NCI-H128 (cell line): ENCODE measurements at regions not wholly inside any gene's neighbourhood (a gene's known extent, or its start where the extent isn't known, plus 50 kb on each side); places are given as distances from the start of the nearest gene placed in this dataset.

Experiments
- DNase-seq: peaks from one replicate; lab custom pipeline; 2025; ENCODE audit not compliant: unreplicated experiment; lab: John Stamatoyannopoulos, UW

- no peak for DNase-seq
These were observed 201.3 kb downstream of the JCAD start for GRCh38 chr10:29857843-29858701.

GRCh38 chr10:29856295-29856694, 203.1 kb downstream of the JCAD start:
- no peak for DNase-seq

GRCh38 chr10:29853913-29854312, 205.5 kb downstream of the JCAD start:
- DNase-seq: no peak

DNA sequence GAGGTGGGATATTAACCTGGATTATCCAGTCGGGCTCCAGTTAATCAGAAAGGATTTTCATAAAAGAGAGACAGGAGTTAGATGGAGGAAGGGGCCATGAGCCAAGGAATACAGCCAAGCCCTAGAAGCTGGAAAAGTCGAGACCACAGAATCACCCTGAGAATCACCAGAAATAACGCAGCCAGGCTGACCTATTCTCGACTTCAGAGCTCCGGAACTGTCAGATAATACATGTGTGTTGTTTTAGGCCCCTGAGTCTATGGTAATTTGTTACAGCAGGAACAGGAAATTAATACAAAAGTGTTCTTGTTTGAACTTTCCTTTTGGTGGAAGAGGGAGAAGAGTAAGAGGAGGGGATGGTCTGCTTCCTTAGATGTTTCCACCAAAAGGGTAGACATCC, 208.1 kb downstream of the JCAD start:
- DNase-seq: no peak

DNA sequence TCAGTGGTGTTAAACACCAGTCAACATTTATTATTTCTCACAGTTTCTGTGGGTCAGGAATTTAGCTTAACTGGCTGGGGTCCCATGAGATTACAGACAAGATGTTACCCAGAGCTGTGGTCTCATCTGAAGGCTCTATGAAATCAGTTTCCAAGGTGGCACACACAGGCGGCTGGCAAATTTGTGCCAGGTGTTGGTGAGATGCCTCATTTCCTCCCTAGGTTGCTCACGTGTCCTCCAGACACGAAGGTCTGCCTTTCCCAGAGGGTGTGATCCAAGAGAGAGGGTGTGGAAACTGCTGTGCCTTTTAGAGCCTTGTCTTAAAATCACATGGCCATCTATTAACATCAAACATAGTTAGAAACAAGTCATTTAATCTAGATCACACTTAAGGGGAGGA, 209.0 kb downstream of the JCAD start:
- DNase-seq: no peak

GRCh38 chr10:29849886-29850285, 209.5 kb downstream of the JCAD start:
- no peak for DNase-seq

DNA sequence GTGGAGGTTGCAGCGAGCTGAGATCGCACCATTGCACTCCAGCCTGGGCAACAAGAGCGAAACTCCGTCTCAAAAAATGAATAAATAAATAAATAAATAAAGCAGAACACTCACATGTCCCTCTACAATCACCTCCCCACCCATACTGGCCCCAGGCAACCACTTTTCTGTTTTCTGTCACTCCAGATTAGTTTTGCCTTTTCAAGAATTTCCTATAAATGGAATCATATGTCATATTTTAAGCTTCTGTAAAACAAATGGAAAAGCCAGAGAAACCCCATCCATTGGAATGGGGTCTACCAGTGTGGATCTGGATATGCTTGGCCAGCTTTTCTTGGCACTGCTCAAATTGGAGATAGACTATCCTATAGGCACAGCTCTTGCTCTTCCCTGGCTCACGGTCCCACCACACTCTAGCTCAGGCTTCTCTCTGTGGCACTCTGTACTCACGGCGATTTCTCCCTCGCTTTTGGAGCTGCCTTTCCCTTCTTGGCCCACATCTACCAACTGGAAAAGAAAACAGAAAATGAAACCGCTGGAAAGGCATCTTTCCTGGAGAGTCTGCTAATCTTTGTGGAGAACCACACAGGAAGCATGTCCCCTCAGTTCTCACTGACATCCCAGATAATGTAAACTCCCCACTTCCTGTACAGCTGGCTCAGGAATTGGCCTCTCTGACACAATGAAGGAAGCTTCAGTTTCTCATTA, 210.1 kb downstream of the JCAD start:
- DNase-seq: no peak

DNA sequence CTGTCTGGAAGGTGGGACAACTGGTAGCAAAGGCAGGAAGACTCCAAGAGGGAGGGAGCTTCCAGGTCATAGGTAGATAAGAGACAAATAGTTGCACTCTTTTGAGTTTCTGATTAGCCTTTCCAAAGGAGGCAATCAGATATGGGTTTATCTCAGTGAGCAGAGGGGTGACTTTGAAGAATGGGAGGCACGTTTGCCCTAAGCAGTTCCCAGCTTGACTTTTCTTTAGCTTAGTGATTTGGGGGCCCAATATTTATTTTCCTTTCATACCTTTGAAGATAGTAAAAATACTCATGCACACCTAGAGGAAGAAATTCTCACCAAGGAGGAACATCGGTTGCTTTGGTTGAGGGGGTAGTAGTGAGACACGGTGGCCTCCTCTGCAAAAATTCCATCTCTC, 212.1 kb upstream of the SVIL start:
- no peak for DNase-seq

- DNase-seq: no peak
These were observed 210.4 kb upstream of the SVIL start for GRCh38 chr10:29845166-29845565.

- DNase-seq: no peak
These were observed 208.4 kb upstream of the SVIL start for GRCh38 chr10:29843143-29843542.

DNA sequence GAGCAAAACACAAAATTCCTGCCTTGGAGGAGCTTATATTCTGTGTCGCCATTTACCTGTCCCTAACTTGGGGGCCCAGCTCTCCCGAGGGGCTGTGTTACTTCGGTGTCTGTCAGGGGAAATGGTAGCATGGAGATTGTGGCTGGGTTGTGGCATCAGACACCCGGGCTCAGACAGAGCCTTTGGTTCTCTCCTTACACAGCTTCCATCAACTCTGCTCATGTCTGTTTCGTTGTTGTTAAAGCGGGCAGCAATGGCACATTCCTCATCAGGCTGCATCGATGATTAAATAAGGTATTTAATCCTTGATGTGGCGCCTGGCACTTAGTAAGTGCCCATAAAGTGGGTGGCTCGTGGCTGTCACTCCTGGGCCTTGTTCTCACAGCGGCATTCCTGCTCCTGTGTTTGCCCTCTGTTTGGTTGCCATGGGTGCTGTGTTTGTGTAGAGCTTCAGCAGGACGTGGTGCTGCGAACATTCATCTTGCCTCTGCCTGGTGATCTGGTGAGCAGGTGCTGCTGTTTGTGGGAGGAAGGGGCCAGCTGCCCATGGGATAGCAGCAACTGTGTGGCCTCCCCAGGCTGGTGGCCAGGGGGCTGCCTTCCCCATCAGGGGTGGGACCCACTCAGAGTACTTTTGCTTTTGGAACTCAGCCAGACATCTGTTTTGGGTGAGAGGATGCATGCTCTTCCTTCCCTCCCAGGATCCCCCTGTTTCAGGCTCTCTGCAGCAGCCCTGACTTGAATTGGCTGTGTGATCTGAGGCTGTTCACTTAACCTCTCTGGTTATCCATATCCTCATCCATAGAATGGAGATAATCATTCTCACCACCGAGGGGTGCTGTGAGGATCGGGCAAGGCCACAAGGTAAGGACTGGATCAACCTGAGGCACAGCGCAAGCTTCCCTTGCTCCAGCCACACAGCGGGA, 207.2 kb upstream of the SVIL start:
- no peak for DNase-seq

DNA sequence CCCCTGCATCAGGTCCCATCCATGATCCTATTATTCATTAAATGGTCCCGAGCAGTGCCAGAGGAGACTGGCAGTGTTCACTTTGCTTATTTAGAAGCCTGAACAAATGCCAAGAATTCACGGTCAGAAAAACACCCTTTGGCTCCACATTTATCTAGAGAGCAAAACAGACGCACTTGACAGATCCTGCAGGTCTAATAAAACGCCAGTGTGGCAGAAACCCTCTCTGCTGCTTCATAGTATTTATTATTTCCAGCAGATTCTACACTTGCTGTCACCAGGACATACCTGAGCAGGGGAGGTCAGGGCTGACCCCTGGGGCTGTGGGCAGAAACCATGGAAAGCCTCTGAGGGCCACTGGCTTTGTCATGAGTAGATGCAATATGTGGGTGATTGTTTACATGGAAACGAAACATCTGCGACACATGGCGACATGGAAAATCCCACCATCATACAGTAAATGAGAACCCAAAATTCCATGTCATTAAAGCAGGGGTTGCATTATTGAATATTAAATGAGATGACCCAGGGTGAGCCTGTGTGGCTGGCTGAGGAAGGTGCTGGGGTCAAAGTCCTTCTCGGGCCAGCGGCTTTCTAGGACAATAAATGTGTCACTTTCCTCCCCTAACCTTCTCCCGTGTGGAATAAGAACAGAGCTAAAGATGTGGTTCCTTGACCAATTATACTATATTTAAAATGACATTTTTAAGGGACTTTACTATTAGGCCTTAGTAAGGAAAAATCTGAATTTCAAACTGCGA, 205.9 kb upstream of the SVIL start:
- DNase-seq: no peak

GRCh38 chr10:29839826-29840515, 205.2 kb upstream of the SVIL start:
- DNase-seq: no peak

GRCh38 chr10:29838539-29838938, 203.8 kb upstream of the SVIL start:
- no peak for DNase-seq

DNA sequence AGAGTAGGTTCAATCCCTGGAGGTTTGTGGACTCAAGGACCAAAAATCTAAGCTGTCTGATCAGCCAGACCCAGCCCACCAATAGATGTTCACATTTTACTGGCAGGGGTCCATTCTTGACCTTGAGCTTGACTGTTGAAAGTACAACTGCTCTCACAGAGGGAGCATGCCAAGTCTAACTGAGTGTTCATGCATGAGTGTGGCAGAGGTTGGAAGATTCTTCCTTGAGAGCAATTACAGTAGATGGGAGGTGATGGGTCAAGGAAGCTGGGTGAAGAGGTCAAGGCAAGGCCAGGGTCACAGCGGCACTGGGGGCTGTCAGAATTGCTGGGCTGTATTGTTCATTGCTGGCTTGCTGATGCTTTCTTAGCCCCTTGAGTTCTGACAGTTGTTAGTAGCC, 202.8 kb upstream of the SVIL start:
- DNase-seq: no peak

- no peak for DNase-seq
These were observed 201.6 kb upstream of the SVIL start for GRCh38 chr10:29836396-29836795.

- DNase-seq: no peak
These were observed 200.3 kb upstream of the SVIL start for GRCh38 chr10:29835055-29835454.

DNA sequence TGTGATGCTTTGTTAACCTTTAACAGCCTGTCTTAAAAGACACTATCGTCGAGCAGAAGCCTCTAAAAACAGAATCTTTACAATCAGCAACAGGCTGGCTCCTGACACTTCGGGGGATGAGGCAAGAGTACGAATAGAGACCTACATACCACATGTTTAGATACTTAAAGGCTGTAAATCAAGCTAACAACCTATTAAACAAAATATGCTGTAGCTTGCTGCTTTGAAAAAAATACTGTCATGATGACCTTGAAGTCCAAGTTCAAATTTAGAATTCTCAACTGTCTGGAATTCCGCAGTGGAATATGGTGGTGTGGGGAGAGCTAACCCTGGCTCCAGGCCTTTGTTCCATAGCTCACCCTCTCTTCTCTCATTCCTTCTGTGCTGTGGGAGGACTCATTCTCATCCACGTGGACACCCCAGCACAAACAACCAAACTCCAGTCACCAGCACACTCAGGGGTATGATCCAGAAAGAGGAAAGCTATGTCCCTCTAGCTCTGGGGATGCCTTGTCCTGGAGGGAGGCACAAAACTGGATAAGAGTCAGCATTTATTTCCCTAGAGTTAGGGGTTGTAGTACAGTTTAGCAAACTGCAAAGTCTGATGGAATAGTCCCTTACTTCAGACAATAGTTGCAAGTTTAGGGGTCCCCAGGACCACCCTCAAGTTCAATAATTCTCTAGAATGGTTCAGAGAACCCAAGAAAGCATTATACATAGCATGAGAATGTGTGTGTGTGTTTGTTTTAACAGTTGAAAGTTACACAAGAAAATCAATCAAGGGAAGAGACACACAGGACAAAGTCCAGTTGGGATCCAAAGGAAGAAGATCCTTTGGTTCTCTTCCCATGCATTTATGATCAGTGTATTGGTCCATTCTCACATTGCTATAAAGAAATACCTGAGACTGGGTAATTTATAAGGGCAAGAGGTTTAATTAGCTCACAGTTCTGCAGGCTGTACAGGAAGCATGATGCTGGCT, 196.1 kb upstream of the SVIL start:
- DNase-seq: no peak

DNA sequence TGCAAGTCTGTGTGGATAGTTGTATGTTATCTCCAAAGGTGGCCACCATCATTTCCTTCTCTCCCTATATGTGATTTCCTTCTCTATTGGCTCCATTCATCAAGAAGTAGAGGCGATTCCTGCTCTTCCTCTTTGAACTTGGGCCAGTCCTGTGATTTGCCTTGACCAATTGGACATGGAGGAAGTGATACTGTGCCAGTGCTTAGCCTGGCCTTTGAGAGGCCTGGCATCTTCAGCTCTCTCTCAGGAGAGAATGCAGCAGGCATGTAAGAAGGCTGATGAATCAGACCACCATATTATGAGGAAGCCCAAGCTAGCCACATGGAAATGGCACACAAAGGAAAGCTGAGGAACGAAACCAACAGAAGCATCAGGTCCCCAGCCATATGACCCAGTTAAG, 195.0 kb upstream of the SVIL start:
- DNase-seq: no peak
